Right renal pelvis (tissue), 4 donors: ENCODE measurements at regions not wholly inside any gene's neighbourhood (a gene's known extent, or its start where the extent isn't known, plus 50 kb on each side); places are given as distances from the start of the nearest gene placed in this dataset.

ENCODE experiments used
- DNase-seq, 4 donors: peaks; one replicate each; pipeline ENCODE4 v3.0.0-alpha.2; 2013; ENCODE audit warnings: low read depth in 4 of 4, low spot score in 3 of 4, missing footprints in 1 of 4

DNA sequence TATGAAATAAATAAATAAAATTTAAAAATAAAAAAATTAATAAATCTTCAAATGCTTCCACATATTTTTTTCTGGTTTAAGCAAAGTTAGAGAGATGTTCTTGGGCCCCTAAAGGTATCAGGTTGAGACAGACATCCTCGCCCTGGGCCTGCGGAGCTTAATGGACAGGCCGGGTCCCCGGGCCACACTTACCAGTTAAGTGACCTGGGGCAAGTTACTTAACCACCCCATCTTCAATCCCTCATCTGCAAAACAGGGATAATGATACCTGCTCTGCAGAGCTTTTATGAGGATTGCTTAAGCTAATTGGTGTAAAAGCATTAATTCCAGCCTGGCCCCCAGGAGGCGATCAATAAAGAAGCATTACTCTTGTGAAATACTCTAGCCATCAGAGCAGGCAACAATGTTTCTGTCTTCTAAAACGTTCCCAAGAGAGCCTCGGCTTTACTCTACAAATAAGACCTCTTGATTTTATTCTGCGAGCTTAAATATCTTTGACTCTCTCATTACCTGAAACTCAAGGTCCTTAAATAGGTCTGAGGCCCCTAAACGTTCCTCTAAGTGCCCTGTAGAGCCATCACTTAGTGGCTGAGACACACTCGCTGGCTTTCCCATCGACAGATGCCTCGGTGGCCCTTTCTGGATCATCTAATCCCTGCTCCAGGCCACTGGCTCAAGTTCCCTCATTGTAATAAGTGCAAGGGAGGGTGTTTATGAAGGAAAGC is 81.1 kb upstream of the DIO3 start:
- DNase-seq: no peak

DNA sequence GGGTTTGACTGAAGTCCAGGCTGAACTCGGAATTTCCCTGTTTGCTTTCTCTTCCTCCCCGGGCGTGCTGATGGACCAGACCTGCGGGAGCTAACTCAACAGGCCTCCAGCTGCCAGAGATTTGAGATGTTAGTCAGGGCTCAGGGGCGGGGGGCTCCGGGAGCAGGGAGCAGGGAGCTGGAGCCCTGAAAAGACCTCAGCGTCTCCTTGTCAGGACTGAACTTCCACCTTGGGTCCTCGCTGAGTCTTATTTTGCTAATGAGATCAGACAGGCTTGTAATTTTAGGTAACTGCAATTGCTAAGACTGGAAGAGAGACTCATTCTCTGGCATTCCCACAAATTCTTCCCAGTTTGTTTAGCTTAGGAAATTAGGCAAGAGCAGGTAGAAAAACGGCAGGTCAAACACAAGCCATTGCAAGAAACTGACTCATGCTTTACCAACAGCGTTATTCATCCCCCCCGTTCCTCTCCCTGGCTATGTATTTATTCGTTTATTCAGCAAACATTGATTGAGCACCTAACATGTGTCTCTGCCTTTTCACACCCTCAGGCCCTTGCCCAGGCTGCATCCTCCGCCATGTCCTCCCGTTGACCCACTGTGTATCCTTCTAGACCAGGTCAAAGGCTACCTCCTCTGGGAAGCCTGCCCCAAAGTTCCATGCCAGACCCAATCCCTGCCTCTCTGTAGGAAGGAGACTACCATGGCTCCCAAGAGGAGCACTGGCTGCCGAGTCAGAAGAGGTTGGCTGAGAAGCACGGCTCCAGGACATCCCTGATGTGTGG is 80.4 kb upstream of the DIO3 start:
- DNase-seq: no peak

DNA sequence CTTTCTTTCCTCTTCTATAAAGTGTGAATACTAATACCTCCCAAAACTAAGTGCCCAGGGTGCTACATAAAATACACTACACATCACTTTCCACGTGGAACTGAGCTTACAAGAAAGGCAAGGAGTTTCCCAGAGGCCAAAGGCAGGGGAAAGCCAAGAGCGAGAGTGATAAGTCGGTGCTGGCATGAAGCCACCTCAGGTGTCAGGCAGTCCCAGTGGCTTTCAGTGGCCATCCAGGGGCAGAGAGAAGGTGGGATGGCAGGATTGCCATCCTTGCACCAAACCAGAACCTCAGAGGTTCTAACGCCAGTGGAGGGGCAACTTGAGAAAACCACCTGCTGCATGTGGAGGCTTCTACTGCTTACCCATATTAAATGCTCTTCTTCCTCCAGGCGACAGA is 79.7 kb upstream of the DIO3 start:
- DNase-seq: no peak

DNA sequence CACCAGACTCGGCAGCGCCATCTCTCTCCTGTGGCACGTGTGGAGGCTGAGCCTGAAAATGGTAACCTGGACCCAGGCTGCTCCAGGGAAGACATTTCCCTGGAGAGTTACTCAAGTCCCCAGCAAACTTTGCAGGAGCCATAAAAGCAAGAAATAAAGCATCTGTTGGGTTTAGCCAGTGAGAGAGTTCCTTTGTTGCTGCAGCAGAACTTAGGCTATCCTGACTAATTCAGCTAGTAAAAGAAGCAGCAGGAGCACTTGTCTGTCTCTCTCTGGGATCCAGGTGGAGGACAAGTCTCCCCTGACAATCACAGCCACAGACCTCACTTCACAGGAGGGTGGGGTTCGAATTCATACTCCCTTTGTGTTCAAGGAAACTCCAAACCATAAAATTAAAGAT is 79.2 kb upstream of the DIO3 start:
- DNase-seq: no peak

DNA sequence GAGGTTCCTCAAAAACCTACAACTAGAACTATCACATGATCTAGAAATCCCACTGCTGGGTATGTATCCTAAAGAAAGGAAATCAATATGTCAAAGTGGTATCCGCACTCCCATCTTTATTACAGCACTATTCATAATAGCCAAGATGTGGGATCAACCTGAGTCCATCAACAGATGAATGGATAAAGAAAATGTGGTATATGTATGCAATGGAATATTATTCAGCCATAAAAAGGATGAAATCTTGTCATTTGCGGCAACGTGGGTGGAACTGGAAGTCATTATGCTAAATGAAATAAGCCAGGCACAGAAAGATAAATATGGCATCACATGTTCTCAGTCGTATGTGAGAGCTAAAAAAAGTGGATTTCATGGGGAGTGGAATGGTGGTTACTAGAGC is 77.5 kb upstream of the DIO3 start:
- DNase-seq: no peak

DNA sequence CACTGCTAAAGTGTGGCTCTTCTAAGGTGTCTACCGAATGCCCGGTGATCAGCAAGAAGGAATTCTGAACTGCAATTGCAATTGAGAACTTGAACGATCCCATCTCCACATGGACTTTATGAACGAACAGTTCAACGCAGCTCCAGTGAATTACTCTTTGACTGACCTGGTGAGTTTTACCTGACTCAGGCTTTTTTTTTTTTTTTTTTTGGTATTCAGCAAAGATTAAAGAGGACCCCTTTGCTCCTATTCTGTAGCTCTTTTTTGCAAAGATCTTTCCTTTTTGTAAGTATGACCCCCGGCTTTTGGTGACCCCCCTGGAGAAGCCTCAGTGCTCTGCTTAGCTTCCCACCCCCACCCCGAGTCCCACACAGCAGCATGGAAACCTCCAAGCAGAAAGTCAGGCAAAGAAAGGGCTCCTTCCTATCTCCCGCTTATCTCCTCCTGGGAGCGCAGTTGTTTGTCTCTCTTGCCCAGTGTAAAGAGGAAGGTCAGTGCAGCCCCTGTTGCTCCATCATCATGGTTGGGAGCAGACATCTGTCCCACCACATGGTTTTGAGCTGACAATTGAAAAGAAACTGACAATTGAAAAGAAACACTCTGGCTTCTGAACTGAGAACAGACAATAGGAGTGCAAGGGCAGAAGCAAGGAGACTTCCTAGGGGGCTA is 72.1 kb upstream of the DIO3 start:
- DNase-seq: no peak

DNA sequence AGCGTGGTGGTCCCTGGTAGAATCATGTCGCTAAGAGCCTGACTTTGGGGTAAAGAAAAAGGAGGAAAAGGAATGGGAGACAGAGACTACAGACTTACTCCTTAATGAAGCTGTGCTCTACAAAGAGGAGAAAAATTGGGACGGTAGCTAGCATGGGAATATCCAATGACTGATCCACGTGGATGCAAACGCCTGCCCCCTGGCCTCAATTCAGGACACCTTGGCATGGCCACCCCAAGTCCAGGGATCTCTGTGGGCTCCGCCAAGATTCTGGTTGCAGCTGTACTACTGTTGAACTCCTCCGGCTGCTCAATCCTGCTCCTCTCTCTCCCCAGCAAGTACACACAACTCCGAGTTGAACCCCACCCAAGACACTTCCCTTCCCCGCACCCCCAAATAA is 70.5 kb upstream of the DIO3 start:
- DNase-seq: no peak

DNA sequence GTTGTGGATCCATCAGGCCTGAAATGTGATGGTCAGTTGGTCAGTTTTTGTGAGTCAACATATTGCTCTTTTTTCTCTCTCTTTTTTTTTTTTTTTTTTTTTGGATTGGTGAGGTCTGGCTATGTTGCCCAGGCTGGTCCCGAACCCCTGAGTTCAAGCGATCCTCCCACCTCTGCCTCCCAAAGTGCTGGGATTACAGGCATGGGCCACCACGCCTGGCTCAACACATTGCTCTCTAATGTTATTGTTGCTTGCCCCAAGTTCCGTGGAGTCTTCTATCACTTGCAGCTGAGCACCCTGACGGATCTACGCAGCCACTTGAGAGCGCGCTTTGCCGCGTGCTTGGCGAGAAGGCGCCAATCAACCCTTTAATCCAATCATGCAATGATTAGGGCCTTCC is 69.5 kb upstream of the DIO3 start:
- DNase-seq: no peak

DNA sequence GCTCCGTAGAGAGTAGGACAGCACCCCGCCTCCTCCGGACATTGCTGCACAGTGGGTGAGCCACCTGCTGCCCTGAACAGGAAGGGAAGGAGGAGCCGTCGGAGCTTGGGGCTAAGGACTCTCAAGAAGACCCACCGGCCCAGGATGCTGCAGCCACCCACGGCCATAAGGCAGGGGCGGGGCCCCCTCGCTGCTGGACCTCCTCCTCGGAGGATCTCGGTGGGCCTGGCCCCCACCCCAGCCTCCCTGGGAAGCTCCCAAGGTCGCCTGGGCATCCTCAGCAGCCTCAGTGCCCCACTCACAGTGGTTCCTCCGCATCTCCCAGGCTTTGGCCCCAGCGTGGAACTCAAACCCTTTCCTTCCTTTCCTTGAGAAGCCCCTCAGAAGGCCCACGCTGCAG is 68.6 kb upstream of the DIO3 start:
- no peak for DNase-seq

DNA sequence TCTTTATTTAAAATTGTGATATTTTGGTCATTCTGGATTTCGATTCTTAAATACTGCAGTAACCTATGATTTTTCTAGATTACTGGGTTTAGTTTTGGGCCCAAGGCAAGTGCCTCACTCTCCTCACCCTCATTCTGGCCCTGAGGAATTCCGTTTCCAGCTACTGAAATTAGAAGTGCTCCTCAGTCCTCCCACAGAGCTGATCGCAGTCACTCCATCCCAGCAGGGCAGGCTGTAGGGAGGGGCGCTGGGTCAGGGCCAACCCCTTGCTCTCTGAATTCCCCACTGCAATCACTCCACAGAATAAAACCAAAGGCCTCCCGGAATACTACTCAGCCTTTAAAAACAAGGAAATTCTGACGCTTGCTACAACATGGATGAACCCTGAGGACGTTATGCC is 66.5 kb upstream of the DIO3 start:
- no peak for DNase-seq

DNA sequence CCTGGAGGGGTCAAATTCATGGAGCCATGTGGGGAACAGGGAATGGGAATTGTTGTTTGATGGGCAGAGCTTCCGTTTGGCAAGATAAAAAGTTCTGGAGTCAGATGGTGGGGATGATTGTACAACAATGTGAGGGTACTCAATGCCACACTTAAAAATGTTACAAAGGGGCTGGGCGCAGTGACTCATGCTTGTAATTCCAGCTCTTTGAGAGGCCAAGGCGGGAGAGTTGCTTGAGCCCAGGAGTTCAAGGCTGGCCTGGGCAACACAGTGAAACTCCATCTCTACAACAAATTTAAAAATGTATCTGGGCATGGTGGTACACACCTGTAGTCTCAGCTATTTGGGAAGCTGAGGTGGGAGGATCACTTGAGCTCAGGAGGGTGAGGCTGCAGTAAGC is 66.0 kb upstream of the DIO3 start:
- no peak for DNase-seq

DNA sequence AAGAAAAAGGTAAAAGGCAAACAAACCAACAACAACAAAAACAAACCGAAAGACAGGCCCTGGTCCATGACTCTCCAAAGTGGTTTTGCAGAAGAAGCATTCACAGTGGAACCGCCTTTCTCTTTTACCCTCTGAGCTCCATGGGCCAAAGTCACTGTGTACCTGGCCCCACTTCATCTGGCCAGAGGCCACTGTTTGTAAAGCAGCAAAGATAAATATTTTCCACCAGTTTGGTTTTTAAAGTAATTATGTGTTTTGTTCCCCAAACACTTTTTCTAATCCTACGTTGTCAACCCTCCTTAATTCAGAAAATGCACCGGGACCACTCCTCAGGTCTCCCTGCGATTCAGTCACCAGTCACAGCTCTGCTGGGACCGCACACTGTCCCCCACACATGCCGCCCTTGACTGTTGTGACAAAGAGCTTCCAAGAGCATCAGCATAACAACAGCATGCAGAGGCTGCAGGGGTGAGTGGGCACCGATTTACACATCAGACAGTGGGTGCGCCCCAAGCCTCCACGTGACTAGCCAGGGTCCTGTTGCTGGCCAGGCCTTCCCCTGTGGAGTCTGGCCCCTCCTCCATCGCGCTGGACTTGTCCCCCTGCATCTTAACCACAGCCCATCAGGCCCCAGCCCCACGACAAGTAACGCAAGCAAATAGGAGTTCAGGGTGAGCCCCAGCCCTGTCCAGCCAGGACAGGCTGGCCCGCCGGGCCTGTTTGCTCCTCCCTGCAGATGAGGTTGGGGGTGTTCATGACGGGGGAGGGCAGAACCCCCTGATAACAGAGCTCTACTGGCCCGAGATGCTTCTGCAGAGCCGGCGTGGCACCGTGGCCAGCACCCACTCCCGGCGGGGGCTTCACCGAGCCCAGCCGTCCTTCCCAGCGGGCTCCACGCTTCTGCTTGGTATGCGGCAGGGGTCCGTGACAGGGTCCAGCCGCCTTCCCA is 65.2 kb upstream of the DIO3 start:
- DNase-seq: no peak

DNA sequence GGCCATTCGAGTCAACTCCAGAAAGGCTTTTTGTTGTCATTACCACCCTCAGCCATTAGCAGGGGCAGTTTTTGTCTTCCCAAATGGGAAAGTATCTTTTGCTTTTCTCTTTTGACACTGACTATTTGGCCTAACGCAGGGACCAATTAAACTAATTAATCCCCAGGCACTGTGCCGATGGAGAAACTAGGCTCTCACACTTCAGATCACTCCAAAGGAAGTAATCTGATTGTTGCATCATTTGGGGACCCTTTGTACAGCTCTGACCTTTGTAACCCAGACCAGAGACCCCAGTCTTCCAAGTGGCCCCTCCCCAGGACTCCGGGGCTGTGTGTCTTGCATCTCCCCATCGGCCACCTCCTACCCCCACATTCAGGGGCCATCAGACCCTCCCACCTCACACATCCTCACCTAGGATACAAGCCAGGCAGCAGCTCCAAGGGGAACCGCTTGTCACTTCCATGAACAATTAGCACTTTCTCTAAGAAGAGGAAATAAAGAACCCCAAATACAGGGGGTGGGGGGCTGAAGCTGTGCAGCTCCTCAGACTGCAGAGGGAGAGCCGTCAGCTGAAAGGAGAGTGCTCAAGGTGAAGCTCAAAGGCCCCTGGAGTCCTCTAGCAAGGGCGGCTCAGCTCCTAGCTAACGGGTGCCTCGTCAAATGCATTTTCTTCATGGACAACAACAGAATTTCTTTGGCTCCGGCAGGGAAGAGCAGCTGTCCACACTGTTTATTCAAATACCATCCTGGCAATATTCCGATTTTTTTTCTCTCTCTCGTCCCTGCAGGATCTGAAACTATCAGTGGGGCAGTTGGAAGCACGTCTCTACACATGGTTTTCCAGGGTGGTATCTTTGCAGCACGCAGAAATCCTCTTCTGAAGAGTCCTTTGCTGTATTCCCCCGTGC is 64.3 kb upstream of the DIO3 start:
- no peak for DNase-seq

DNA sequence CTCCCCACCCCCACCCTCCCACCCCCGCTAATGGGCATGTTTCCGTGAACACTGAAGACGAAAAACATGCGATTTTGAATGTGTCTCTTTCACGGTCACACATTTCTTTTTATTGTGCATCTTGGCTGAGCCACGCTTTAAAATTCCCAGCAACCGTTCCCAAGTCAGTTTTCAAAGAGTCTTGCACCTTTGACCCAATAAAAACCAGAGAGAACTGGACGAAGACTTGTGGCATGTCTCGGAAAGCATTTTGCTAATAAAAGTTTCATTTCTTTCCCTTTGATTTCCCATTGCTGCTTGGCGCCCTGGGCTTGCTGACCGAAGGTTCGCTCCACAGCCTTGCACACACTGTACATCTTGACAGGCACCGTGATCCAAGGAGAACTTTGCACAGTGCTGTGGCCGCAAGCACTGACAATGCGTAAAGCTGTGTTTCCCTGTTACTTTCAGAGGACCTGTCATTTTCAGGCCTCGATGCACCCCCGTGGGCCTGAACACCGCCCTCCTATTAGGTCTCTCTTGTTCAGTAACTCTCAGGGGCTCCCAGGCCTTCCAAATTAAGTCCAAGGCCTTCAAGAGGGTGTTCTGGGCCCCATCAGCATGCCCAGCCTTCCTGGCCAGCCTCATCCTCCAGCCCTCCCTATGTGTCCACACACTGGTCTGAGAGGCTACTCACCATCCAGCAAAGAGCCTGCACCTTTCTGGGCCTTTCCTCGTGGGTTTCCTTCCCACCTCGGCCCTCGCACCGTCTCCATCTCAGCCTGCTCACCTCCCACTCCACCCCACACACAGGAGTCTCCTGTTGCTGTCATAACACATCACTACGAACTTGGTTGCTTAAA is 63.4 kb upstream of the DIO3 start:
- DNase-seq: no peak

DNA sequence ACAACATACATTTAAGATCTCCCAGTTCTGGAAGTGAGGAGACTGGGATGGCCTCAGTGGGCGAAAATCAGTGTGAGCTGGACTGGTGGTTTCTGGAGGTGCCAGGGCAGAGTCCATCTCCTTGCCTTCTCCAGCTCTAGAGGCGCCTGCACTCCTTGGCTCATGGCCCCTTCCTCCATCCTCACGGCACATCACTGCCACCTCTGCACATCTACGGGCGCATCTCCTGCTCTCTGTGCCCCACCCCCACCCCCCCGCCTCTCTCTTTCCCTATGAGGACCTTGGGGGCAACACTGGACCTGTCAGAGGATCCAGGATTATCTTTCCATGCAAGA is 62.8 kb upstream of the DIO3 start:
- no peak for DNase-seq

DNA sequence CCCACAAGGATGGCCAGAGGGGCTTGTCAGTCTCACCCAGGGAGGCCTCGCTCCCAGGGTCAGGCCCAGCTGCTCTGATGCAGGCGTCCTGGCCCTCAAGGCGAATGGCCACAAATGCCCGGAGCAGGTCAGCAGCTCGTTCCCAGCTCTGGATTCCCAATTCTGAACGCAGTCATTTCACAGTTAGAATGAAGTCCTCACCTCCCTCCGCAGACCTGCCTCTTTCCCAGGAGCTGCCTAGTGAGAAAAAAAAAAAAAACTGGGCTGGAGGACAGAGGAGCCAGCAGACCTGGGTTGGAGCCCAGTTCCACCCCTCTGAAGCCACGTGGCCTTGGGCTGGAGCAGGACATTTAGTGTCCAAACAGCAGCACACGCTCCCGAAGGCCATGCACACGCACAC is 62.2 kb upstream of the DIO3 start:
- no peak for DNase-seq

DNA sequence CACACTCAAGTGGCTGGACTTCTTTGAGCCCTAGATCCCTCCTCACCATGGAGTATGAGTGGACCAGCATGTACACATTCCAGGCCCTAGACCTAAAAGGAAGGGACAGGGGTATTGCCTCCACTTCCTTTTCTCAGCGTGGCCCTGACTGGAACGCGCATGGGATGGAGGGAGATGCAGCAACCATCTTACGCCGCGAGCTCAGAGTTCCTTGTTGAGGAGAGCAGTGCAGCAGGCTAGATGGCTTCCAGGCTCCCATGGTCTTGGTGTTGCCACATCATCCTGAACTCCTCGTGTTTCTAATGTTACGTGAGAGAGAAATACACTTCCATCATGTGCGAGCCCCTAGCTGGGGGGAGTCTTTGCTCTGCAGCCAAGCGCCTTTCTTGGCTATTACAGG is 61.8 kb upstream of the DIO3 start:
- DNase-seq: no peak

DNA sequence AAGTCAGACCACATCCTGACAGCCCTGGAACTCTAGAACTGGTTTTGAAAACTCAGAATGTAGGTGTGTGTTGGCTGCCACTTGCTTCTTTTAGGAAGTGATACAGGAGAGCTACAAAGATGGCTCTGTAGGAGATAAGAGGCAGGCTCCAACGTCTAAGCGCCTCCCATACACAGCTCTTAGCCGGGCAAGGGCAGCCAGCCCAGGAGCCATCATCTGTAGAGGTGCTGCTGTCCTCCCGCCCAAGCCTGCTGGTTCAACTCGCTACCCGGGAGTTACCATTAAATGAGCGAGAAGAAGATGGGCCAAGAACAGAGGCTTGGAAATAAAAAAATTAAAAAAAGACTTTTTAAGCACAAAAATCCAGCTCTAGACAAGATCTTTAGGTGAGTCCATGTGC is 61.2 kb upstream of the DIO3 start:
- no peak for DNase-seq

DNA sequence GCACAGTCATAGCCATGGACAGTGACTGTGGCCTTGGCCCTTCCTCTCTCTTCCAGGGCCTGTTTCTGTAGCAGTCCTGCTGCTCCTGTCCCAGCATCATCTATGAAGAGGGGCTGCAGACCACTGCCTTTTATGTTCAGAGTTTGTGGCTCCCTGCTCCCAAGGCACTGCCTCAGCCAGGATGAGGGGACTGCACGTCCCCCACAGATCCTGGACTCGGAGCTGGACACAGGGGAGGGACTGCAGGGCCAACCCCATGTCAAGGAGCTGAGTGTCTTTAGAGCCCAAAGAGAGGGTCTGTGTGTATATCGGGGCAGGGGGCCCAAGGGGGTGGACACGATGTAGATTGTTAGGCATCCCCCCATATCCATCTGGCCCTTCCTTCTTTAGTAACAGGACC is 60.6 kb upstream of the DIO3 start:
- no peak for DNase-seq
